ENCODE measurements at regions not wholly inside any gene's neighbourhood (a gene's known extent, or its start where the extent isn't known, plus 50 kb on each side); places are given as distances from the start of the nearest gene placed in this dataset.

GRCh38 chr16:60989592-60989991 is 1046.6 kb downstream of the CDH8 start:
- TF ChIP-seq MAX (IDR thresholded peaks at IDR 0.05) (no peak), GABPA (IDR thresholded peaks at IDR 0.05 in 1 of 2, conservative IDR thresholded peaks at IDR 0.05 in 1 of 2) (no peak), CTCF (IDR thresholded peaks at IDR 0.05; ENCODE audit: low read depth, low read length, missing input control) (no peak), EGR1 (IDR thresholded peaks at IDR 0.05; ENCODE audit: low read depth in 2 of 2) (no peak), ATF3 (IDR thresholded peaks at IDR 0.05) (no peak), YY1 (IDR thresholded peaks at IDR 0.05) (no peak)

Measured in liver (tissue), 3 donors.